HG02763 (cell line): ENCODE measurements at regions not wholly inside any gene's neighbourhood (a gene's known extent, or its start where the extent isn't known, plus 50 kb on each side); places are given as distances from the start of the nearest gene placed in this dataset.
"Not testable (repeated sequence)": the region's sequence is repeated elsewhere in the genome, so short reads cannot be mapped to it uniquely, and the experiment has no call there.

Source experiments
- ATAC-seq: cut with Tn5 transposase; IDR thresholded peaks from one replicate; pipeline ENCODE4 v1.9.1; 2021; ENCODE audit warnings: mild to moderate bottlenecking, moderate library complexity; ENCODE audit not compliant: unreplicated experiment

DNA sequence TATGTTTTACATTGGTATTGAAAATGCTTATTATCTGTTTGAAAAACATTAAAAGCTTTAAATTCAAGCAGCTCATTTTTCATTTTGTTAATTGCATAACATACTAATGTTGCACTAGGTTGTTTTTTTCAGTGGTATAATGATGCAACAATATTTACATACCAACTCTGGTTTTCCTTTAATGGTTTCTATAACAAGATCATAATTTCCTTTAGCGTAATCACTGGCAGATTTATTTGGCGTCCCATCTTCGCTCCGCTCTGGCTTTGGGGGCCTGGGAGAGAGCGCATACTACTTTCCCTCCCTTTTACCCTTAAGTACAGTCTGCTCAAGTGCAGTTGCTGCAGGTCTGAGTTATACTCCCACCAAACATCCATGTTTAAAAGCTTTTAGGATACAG is 574.1 kb downstream of the PRKD1 start:
- no peak for ATAC-seq

GRCh38 chr14:29354486-29354885 is 573.2 kb downstream of the PRKD1 start:
- ATAC-seq: no peak

DNA sequence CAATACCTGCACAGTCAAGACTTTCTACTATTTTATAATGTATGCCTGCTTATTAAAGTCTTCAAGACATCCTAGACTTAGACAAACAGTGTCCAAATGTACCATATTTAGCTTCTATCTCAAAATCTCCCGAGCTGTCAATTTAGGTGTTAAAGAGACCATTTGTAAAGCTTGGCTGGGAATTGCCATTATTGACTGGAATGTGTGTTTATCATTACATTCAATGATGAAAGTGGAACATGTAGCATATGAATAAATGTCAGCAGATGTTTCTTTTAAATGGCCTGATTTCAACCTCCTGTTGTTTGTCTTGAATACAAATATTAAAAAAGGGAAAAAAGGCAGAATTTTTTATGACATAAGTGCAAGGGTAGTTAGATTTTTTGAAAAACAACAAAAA is 572.3 kb downstream of the PRKD1 start:
- no peak for ATAC-seq

- no peak for ATAC-seq
Observed at GRCh38 chr14:29355846-29356245, 571.8 kb downstream of the PRKD1 start.

- ATAC-seq: no peak
Observed at GRCh38 chr14:29360656-29361055, 567.0 kb downstream of the PRKD1 start.

DNA sequence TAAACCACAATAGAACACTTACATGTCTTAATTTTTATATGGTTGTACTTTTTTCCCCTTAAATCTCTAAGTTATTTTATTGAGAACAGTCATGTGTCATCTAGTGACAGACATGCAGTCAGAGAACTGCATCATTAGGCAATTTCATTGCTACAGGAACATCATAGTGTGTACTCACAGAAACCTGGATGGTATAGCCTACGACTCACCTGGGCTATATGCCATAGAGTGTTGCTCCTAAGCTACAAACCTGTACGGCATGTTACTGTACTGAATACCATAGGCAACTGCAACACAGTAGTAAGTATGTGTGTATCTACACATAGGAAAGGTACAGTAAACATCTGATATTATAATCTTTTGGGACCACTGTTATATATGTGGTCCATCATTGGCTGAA is 557.6 kb downstream of the PRKD1 start:
- ATAC-seq: no peak

DNA sequence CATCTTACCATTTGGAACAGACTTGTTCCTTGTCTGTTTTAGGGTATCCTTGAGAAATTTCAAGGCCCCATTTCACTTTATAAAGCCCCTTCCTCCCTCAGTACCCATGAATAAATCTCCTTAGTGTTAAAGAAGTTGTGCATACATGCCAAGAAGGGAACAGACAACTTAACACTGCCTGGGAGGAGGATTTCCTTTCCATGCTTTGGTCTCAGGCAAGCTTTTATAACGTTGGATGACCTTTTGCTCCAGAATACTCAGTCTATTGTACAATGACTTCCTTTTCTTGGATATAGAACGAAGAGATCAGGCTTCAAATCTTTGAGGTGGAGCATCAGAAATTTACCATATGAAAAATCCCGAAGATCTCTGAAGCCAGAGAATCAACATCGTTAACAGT is 551.4 kb downstream of the PRKD1 start:
- ATAC-seq: no peak

DNA sequence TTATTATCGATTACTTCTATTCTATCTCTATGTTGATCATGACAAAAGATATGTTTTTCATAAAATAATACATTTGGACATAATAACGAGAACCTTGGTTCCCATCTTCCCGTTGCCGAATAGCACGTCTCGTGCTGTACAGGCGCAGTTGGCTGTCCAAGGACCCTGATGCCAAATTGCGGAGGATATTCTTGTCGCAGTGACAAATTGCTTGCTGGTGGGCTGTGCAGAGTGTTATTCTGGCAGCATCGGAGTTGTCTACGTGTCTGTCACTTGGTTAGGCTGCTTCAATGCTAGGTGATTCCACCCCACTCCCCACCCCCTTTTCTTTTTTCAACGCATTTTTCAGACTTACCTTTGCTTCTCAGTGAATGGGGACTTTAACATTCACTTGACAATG is 546.8 kb downstream of the PRKD1 start:
- ATAC-seq: no peak

DNA sequence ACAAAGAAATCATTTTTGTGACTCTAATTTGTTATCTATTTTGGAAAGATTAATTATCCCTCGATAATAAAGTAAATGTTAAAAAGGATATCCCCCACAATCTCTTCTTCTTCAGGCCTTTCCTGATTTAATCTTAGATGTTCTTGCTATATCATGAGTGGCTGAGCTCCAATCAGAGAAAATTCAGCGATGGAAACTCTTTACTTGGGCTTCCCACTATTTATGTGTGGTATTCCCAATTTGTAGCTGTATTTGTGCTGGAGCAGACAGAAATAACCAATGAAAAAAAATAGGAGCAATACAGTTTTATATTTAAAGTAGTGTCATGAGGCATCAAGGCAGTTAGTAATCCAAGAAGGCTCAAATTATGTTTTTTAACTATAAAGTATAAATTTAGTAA is 539.1 kb downstream of the PRKD1 start:
- ATAC-seq: no peak

- ATAC-seq: no peak
Observed at GRCh38 chr14:29390081-29390832, 537.4 kb downstream of the PRKD1 start.

GRCh38 chr14:29391231-29391630 is 536.4 kb downstream of the PRKD1 start:
- ATAC-seq: no peak

DNA sequence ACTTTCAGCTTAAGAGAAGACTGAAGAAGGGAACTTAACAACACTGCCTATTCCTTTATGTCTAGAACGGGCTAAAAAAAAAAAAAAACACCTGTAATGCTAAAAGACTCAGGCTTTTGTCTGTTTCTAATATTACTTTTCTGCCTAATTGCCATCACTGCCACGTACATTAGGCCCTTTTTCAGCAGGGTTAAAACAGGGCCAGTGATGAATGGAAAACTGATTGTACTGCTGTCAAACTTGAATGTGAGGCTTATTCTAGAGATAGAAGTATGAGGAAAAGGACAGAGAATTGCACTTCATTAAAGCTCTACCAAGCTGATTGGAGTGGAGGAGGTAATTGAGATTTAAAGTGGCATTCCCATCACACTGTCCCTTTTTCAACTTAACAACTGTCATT is 535.8 kb downstream of the PRKD1 start:
- ATAC-seq: no peak

DNA sequence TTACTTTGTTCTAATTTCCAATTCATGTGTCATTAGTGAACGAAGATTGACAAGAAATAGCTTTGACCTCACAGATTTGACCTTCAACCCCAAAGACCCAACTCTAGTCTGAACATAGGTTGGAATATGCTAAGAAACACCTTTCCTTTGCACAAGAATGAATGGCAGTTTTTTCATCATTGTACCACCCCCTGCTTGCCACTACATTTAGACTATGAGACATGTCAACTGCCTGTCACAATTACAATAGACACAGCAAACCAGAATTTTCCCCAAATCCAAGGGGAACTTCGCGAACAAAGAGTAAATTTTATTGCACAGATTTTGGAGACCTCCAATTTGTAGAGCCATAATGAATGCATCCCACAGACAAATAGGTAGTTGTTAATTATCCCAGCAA is 535.4 kb downstream of the PRKD1 start:
- no peak for ATAC-seq

GRCh38 chr14:29403091-29403490 is 524.6 kb downstream of the PRKD1 start:
- no peak for ATAC-seq

GRCh38 chr14:29410581-29410980 is 517.1 kb downstream of the PRKD1 start:
- no peak for ATAC-seq

GRCh38 chr14:29414931-29415330 is 512.7 kb downstream of the PRKD1 start:
- ATAC-seq: not testable (repeated sequence)

- ATAC-seq: no peak
Observed at GRCh38 chr14:29419736-29420135, 507.9 kb downstream of the PRKD1 start.

GRCh38 chr14:29421156-29421728 is 506.4 kb downstream of the PRKD1 start:
- no peak for ATAC-seq

GRCh38 chr14:29425705-29426482 is 501.8 kb downstream of the PRKD1 start:
- ATAC-seq: no peak

GRCh38 chr14:29442696-29443095 is 485.0 kb downstream of the PRKD1 start:
- no peak for ATAC-seq

- ATAC-seq: no peak
Observed at GRCh38 chr14:29444216-29444615, 483.4 kb downstream of the PRKD1 start.

DNA sequence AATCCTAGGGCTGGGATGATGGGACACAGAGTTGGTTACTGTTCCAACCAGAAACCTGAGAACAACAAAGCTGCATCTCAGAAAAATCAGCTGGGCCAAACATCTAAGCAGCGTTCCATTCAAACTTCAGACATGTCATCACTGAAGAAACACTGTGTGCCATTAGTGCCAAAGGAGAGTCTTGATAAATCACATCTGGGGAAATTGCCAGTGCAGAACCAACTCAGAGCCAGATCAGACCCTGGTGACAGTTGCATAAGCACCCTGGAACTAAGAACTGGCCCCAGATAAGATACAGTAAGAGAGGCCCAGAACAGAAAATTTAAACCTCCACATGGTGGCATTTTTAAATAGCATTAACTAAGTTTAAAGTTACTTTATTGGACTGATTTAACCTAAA is 482.8 kb downstream of the PRKD1 start:
- ATAC-seq: no peak
